ENCODE measurements at regions not wholly inside any gene's neighbourhood (a gene's known extent, or its start where the extent isn't known, plus 50 kb on each side); places are given as distances from the start of the nearest gene placed in this dataset.

GRCh38 chr6:144390202-144390601 lies 105.1 kb downstream of the UTRN start:
- no peak for TF ChIP-seq CTCF (IDR thresholded peaks at IDR 0.05)
- no peak for TF ChIP-seq POLR2AphosphoS5 (IDR thresholded peaks at IDR 0.05)
- TF ChIP-seq POLR2A (IDR thresholded peaks at IDR 0.05) = no peak
- TF ChIP-seq EP300 (IDR thresholded peaks at IDR 0.05) = no peak
